SK-N-SH treated with all-trans-retinoic acid at 6 μM for 48 hours (cell line): ENCODE measurements at regions not wholly inside any gene's neighbourhood (a gene's known extent, or its start where the extent isn't known, plus 50 kb on each side); places are given as distances from the start of the nearest gene placed in this dataset.

Source experiments
- BACH2 ChIP-seq: fragments of 250-450 bp; sonication (Bioruptor Pico); IDR thresholded peaks from 2 replicates; pipeline ENCODE4 v1.9.0; 2021; ENCODE audit warnings: mild to moderate bottlenecking, borderline replicate concordance
- RARB ChIP-seq: fragments of 250-450 bp; sonication (Bioruptor Pico); IDR thresholded peaks from 2 replicates; pipeline ENCODE4 v1.8.0; 2021; ENCODE audit warnings: mild to moderate bottlenecking, moderate library complexity

- no peak for TF ChIP-seq RARB (CRISPR knock-in tag)
- no peak for TF ChIP-seq BACH2 (CRISPR knock-in tag)
These were observed 108.1 kb upstream of the SOX1 start for GRCh38 chr13:111958612-111959395.
